ENCODE measurements at regions not wholly inside any gene's neighbourhood (a gene's known extent, or its start where the extent isn't known, plus 50 kb on each side); places are given as distances from the start of the nearest gene placed in this dataset.

GRCh38 chr13:29947839-29948238 is 97.4 kb upstream of the UBL3 start:
- Histone ChIP-seq H3K9me3 (no peaks in the 10 kb centered on the region), H3K4me3 (no peak overlapping the region), H3K36me3 (no peaks in the 10 kb centered on the region), H3K4me1 (peaks cover 0 to 10% (median 0%) of the 10 kb centered on the region in 3 donors), H3K27me3 (peaks cover 9% of the 10 kb centered on the region), H3K27ac (no peak overlapping the region)
- 80 to 86% methylated on average over 2 to 3 of the region's 11 CpGs for WGBS, 2 donors (ENCODE audit: low coverage in 1 of 2)
- ATAC-seq, result no peak
- TF ChIP-seq POLR2AphosphoS5 (IDR thresholded peaks at IDR 0.05), result no peak
- TF ChIP-seq EP300 (IDR thresholded peaks at IDR 0.05), result no peak
- TF ChIP-seq POLR2A (IDR thresholded peaks at IDR 0.05), result no peak
- no peak for TF ChIP-seq CTCF (IDR thresholded peaks at IDR 0.05)

GRCh38 chr13:29946093-29946492 is 95.7 kb upstream of the UBL3 start:
- Histone ChIP-seq H3K27ac (no peak overlapping the region), H3K36me3 (no peaks in the 10 kb centered on the region), H3K9me3 (no peaks in the 10 kb centered on the region), H3K4me1 (peaks cover 0 to 10% (median 0%) of the 10 kb centered on the region in 3 donors), H3K4me3 (no peak overlapping the region), H3K27me3 (peaks cover 9% of the 10 kb centered on the region)
- ATAC-seq, result no peak
- WGBS, 2 donors (ENCODE audit: low coverage in 1 of 2), result 67 to 87% methylated on average over 3 to 6 of the region's 6 CpGs
- TF ChIP-seq CTCF (IDR thresholded peaks at IDR 0.05) (no peak), EP300 (IDR thresholded peaks at IDR 0.05) (no peak)

- Histone ChIP-seq H3K4me1 (peaks cover 0 to 6% (median 0%) of the 10 kb centered on the region in 3 donors), H3K27ac (no peak overlapping the region), H3K27me3 (no peaks in the 10 kb centered on the region), H3K36me3 (no peaks in the 10 kb centered on the region), H3K9me3 (no peaks in the 10 kb centered on the region), H3K4me3 (no peak overlapping the region)
- ATAC-seq, result no peak
- 72 to 98% methylated on average over 8 of the region's 8 CpGs for WGBS, 2 donors (ENCODE audit: low coverage in 1 of 2)
- TF ChIP-seq EP300 (IDR thresholded peaks at IDR 0.05) (no peak), CTCF (IDR thresholded peaks at IDR 0.05) (no peak), POLR2AphosphoS5 (IDR thresholded peaks at IDR 0.05) (no peak), POLR2A (IDR thresholded peaks at IDR 0.05) (no peak)
These were observed 93.3 kb upstream of the UBL3 start for GRCh38 chr13:29943686-29944085.

GRCh38 chr13:29943273-29943672 is 92.9 kb upstream of the UBL3 start:
- TF ChIP-seq POLR2A (IDR thresholded peaks at IDR 0.05) (no peak), POLR2AphosphoS5 (IDR thresholded peaks at IDR 0.05) (no peak), CTCF (IDR thresholded peaks at IDR 0.05) (no peak), EP300 (IDR thresholded peaks at IDR 0.05) (no peak)
- no peak overlapping the region for H3K4me3 ChIP-seq
- no peak for ATAC-seq
- no peak overlapping the region for H3K27ac ChIP-seq
- H3K36me3 ChIP-seq, result no peaks in the 10 kb centered on the region
- H3K27me3 ChIP-seq, result no peaks in the 10 kb centered on the region
- H3K4me1 ChIP-seq, result peaks cover 0 to 2% (median 0%) of the 10 kb centered on the region in 3 donors
- no peaks in the 10 kb centered on the region for H3K9me3 ChIP-seq
- 71 to 84% methylated on average over 2 of the region's 2 CpGs for WGBS, 2 donors (ENCODE audit: low coverage in 1 of 2)

- ATAC-seq, result no peak
- H3K9me3 ChIP-seq, result no peaks in the 10 kb centered on the region
- WGBS, 2 donors (ENCODE audit: low coverage in 1 of 2), result 64 to 67% methylated on average over 1 of the region's 1 CpG
- H3K36me3 ChIP-seq, result no peaks in the 10 kb centered on the region
- no peaks in the 10 kb centered on the region for H3K4me1 ChIP-seq
- TF ChIP-seq POLR2A (IDR thresholded peaks at IDR 0.05), result no peak
- no peak for TF ChIP-seq POLR2AphosphoS5 (IDR thresholded peaks at IDR 0.05)
- no peak for TF ChIP-seq CTCF (IDR thresholded peaks at IDR 0.05)
- TF ChIP-seq EP300 (IDR thresholded peaks at IDR 0.05), result no peak
- H3K27ac ChIP-seq, result no peak overlapping the region
- no peak overlapping the region for H3K4me3 ChIP-seq
- no peaks in the 10 kb centered on the region for H3K27me3 ChIP-seq
These were observed 90.3 kb upstream of the UBL3 start for GRCh38 chr13:29940715-29941114.
